ENCODE measurements at regions not wholly inside any gene's neighbourhood (a gene's known extent, or its start where the extent isn't known, plus 50 kb on each side); places are given as distances from the start of the nearest gene placed in this dataset.

GRCh38 chr12:28601570-28602058 is 411.4 kb downstream of the CCDC91 start:
- no peak for DNase-seq

- DNase-seq = no peak
These were observed 412.5 kb downstream of the CCDC91 start for GRCh38 chr12:28602786-28603185.

- no peak for DNase-seq
These were observed 413.0 kb downstream of the CCDC91 start for GRCh38 chr12:28603239-28603638.

DNA sequence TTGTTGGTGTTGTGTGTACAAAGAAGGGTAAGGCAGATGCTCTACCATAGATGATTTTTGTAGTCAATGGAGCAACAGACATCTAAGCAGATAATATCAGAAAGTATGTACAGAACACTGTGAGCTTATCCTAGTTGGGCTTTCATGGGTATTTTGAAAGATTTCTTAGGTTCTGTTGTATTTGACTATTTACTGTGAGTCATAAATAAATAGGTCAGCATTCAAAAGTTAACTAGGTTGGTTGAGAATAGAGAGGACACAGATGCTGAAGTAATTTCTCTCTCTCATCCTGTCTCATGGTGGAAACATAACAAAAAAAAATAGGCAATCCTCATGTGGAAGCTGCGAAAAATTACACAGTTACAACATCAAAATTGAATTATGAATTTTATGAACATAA is 413.5 kb downstream of the CCDC91 start:
- DNase-seq = no peak

GRCh38 chr12:28604240-28604639 is 414.0 kb downstream of the CCDC91 start:
- DNase-seq = no peak

DNA sequence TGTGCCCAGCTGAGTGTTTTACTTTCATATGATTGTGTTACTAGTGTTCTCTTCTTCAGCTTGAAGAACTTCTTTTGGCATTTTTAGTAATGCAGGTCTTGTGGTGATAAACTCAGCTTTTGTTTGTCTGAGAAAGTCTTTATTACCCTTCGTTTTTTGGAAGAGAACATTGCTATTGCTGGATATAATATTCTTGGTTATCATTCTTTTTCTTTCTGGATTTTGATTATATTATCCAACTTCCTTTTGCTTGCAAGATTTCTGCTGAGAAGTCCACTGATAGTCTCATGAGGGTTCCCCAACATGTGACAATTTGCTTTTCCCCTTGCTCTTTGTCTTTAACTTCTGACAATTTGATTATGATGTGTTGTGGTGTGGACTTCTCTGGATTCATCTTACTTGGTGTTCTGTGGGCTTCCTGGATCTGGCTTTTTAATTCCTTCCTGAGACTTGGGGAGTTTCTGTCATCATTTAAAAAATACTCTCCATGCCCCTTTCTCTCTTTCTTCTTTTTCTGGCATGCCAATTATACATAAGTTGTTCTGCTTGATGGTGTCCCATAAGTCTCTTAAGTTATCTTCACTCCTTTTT is 416.8 kb downstream of the CCDC91 start:
- DNase-seq = no peak

- no peak for DNase-seq
These were observed 420.3 kb downstream of the CCDC91 start for GRCh38 chr12:28610401-28611114.

DNA sequence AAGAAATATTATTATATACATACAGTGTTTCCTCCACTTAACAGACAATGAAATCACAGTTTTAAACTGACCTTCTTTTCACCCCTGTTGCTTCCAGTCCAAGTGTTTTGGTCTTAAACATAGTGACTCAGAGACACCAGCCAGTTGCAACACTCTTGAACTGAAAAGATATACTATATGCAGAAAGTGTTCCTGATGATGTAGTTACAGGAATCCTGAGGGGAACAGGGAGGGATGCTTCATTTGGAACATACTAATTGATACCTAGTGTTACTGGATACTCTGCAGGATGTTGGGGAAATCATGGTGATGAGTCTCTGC is 420.8 kb downstream of the CCDC91 start:
- DNase-seq = no peak

DNA sequence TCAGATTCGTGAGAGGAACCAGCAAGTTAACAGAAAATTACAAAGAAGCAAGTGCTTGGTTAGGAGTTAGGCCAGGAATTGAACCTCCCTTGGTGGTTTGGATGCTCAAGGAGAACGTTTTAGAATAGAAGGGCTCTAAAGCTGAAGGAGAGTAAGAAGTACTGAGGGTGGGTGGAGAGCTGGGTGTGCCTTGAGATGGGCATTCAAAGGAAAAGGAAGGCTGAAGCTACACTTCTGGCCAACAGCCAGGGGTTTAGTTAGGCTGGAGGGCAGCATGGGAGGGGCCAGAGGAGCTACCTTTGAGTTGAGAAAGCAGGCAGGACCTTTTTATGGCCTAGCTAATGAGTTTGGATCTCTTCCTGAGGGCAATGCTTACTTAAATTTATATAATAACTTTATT is 421.2 kb downstream of the CCDC91 start:
- no peak for DNase-seq

GRCh38 chr12:28618171-28618570 is 427.9 kb downstream of the CCDC91 start:
- DNase-seq = no peak

GRCh38 chr12:28618772-28619171 is 428.5 kb downstream of the CCDC91 start:
- no peak for DNase-seq

DNA sequence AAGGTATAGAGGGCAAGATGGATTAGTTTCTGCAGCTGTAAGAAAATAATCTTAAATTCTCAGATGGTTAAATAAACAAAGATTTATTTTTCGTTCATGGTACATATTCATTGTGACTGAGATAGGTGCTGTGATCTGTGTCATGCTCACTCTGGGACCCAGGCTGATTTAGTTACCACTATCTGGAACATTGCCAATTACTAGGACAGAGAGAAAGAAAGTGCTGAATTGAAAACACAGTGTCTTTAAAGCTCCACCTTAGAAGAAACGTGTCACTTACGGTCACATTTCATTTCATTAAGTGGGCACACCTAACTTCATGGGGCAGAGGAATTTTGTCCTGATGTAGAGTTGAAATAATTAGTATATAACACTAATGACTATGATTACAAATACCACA is 430.0 kb downstream of the CCDC91 start:
- no peak for DNase-seq

GRCh38 chr12:28622406-28622805 is 432.1 kb downstream of the CCDC91 start:
- DNase-seq = no peak

DNA sequence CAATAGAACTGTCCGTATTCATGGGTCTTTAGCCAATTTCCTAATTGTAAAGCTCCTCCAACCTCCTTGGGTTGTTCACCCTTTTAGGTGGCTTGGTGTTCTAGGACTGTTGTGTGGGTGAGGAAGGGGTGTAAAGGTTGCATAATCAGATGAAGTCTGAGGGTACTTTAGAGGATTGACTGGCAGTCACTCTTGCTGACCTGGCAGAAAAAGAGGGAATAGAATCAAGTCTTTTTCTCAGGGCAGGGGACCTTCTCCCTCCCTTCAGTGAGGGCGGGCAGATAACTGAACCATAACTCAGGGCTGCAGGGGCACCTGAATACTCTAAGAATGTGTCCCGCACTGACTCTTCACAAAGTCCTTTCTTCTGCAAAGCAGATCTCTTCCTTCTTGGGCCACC is 436.2 kb downstream of the CCDC91 start:
- DNase-seq = no peak

DNA sequence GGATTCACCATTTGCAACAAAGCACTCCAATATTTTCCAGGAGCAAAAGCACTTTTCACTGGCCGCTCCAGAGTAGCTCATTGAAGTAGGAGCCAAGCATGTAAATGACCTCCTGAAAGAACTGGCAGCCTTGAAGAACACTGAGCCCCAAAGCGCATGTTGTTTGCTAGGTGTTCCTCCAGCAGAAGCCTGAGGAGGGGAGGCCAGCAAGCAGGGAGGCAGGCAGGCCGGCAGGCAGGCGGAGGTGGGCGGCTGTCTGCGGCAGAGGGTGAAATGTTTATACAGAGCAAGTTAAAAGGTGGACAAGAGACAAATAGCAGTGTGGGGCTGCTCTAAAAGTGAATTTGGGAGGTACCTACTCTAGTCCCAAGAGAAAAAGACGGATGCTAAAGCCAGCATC is 439.4 kb downstream of the CCDC91 start:
- DNase-seq = no peak

- no peak for DNase-seq
These were observed 441.6 kb downstream of the CCDC91 start for GRCh38 chr12:28631831-28632230.

GRCh38 chr12:28640519-28640918 is 450.3 kb downstream of the CCDC91 start:
- no peak for DNase-seq

DNA sequence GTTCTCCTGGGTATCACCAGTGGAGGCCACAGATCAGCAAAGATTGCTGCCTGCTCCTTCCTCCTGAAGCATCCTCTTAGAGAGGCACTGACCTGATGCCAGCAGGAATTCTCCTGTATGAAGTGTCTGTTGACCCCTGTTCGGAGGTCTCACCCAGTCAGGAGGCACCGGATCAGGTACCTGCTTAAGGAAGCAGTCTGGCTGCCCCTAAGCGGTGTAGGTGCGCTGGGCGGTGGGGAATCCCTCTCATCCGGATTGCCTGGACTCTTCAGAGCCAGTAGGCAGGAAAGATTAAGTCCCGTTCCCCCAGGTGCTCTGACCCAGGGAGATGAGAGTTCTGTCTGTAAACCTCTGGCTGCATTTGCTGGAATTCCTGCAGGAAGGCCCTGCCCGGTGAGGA is 455.2 kb downstream of the CCDC91 start:
- DNase-seq = no peak

DNA sequence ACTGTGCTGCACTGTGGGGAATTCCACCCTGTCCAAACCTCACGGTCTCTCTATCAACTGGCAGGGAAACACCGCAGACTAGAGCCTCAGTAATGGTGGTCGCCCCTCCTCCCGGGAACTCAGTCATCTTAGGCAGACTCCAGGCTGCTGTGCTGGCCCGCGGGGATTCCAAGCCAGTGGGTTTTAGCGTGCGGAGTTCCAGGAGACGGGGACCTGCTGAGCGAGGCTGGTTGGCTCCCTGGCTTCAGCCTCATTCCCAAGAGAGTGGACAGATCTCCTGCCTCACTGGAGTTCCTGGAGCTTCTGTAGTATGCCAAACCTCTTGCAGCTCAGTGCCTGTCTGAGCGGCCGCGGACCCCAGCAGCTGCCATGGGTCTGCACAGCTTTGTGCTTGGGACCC is 455.6 kb downstream of the CCDC91 start:
- DNase-seq = no peak

DNA sequence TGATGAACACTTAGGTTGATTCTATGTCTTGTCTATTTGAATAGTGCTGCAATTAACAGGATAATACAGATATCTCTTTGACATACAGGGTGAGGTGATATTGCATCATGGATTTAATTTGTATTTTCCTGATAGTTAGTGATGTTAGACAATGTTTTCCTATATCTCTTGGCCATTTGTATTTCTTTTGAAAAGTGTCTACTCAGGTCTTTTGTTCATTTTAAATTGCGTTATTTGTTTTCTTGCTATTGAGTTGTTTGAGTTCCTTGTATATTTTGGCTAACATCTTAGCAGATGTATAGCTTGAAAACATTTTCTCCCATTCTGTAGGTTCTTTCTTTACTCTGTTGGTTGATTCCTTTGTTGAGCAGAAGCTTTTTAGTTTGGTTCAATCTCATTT is 460.6 kb downstream of the CCDC91 start:
- DNase-seq = no peak

DNA sequence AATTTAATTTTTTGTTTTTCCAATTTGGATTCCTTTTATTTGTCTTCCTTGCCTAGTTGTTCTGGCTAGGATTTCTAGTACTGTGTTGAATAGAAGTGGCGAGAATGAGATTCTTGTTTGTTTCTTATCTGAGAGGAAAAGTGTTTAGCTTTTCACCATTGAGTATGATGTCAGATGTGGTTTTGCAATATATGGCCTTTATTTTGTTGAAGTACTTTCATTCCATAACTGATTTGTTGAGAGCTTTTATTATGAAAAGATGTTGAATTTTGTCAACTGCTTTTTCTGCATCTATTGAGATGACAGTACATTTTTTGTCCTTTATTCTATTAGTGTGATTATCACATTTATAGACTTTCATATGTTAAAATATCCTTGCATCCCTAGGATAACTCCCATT is 462.0 kb downstream of the CCDC91 start:
- no peak for DNase-seq

DNA sequence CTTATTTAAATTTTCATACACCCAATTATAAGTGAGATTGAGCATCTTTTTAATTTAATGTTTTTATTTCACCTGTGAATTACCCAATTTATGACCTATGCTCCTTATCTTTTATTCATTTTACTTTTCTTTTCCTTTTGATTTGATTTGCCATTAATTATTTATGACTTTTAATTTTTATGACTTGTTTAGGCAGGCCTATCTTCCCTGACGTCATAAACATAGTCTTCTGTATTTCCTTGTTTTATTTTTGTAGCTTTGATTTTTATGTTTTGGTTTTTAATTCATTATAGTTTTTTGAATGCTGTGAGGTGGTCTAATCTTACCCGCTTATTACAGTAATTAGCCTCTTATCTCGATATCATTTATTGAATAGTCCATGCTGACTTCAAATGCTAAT is 467.1 kb upstream of the FAR2 start:
- no peak for DNase-seq

DNA sequence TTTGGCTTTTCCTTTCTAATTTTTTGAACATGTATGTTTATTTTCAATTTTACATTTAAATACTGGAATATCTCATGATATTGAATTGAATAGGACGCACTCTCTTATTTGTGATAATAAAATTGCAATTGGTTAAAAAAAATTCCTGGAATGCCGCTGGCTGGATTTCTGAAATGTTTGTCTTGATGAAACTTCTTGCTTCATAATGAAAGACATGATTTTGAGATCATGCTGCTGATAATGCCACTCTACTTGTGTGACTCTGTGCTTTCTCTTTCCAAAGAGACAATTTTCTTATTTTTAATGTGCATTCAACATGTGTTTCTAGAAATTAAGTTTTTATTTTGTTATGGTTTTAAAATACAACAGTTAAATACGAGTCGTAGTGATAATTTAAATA is 465.7 kb upstream of the FAR2 start:
- DNase-seq = no peak

DNA sequence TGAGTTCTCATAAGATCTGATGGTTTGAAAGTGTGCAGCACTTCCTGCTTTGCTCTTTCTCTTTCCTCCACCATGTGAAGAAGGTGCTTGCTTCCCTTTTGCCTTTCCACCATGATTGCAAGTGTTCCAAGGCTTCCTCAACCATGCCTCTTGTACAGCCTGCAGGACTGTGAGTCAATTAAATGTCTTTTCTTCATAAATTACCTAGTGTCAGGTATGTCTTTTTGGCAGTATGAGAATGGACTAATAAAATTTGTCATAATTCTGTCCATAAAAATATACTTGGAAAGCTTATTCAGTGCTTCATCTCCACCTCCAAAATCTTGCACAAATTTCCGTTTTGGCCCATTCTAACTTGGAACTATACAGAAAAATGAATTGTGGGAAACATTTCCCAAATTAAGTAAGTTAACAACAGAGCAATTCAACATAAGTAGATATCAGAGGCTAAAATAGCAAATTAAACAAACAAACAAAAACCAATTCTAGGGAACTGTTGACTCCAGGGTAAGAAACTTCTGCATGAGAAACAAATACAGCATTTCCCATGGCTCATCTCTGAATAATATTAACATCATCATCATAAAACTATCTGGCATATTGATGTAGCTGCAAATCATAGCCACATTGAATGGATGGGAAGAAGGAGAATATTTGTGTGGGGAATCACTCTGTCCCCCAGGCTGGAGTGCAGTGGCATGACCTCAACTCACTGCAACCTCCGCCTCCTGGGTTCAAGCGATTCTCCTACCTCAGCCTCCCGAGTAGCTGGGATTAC is 459.5 kb upstream of the FAR2 start:
- DNase-seq = no peak

Measured in activated T-cell treated with anti-CD3 and anti-CD28 coated beads, Interleukin-2, amount 50 U/mL, for 48 hours (primary cell).